RWPE1 (cell line): ENCODE measurements at regions not wholly inside any gene's neighbourhood (a gene's known extent, or its start where the extent isn't known, plus 50 kb on each side); places are given as distances from the start of the nearest gene placed in this dataset.

Source experiments
- CTCF ChIA-PET: fragments of 350-600 bp; sonication (Branson Sonifier 250); formaldehyde crosslinking; extraction: SDS; loops from one replicate; lab custom pipeline; 2021; lab: Yijun Ruan, JAX
- POLR2A ChIA-PET: fragments of 400-600 bp; formaldehyde crosslinking; extraction: SDS; loops from one replicate; lab custom pipeline; 2020; ENCODE audit warnings: antibody characterized with exemption; ENCODE audit not compliant: low non-redundant PET; lab: Yijun Ruan, JAX
- DNase-seq: peaks from one replicate; pipeline ENCODE4 v3.0.0; 2012; ENCODE audit warnings: low spot score
- H3K27ac ChIP-seq: fragments of 450-650 bp; 2 replicates; pipeline ENCODE4 v1.5.1; 2017
- CTCF ChIP-seq: fragments of 450-650 bp; conservative IDR thresholded peaks from 2 replicates; pipeline ENCODE4 v1.5.1; 2017; ENCODE audit warnings: low read depth, mild to moderate bottlenecking

- no peak overlapping the region for H3K27ac ChIP-seq
- no peak for TF ChIP-seq CTCF
- CTCF ChIA-PET, result no interaction called here
- POLR2A ChIA-PET, result no interaction called here
- peak; percentile 19 for DNase-seq
Measured at GRCh38 chr18:28960146-28960545, 783.2 kb upstream of the CDH2 start.

- ChIA-PET POLR2A (no interaction called here), CTCF (no interaction called here)
- no peak for TF ChIP-seq CTCF
- DNase-seq, result no peak
- no peak overlapping the region for H3K27ac ChIP-seq
Measured at GRCh38 chr18:28952339-28952738, 775.4 kb upstream of the CDH2 start.

GRCh38 chr18:28947900-28948299 lies 771.0 kb upstream of the CDH2 start:
- DNase-seq, result no peak
- no peak for TF ChIP-seq CTCF
- ChIA-PET POLR2A (no interaction called here), CTCF (no interaction called here)
- no peak overlapping the region for H3K27ac ChIP-seq

GRCh38 chr18:28946471-28946870 lies 769.5 kb upstream of the CDH2 start:
- CTCF ChIA-PET, result no interaction called here
- no peak for TF ChIP-seq CTCF
- H3K27ac ChIP-seq, result no peak overlapping the region
- POLR2A ChIA-PET, result no interaction called here
- DNase-seq, result no peak

GRCh38 chr18:28922936-28923335 lies 746.0 kb upstream of the CDH2 start:
- ChIA-PET CTCF (no interaction called here), POLR2A (no interaction called here)
- no peak overlapping the region for H3K27ac ChIP-seq
- no peak for DNase-seq
- no peak for TF ChIP-seq CTCF

- POLR2A ChIA-PET, result no interaction called here
- H3K27ac ChIP-seq, result no peak overlapping the region
- no peak for TF ChIP-seq CTCF
- DNase-seq, result no peak
- CTCF ChIA-PET, result no interaction called here
Measured at GRCh38 chr18:28916456-28916855, 739.5 kb upstream of the CDH2 start.

GRCh38 chr18:28905509-28905908 lies 728.6 kb upstream of the CDH2 start:
- no peak overlapping the region for H3K27ac ChIP-seq
- peak; percentile 19 for DNase-seq
- CTCF ChIA-PET, result no interaction called here
- POLR2A ChIA-PET, result no interaction called here
- TF ChIP-seq CTCF, result no peak
